ENCODE measurements at regions not wholly inside any gene's neighbourhood (a gene's known extent, or its start where the extent isn't known, plus 50 kb on each side); places are given as distances from the start of the nearest gene placed in this dataset.

- no peak overlapping the region for H2AFZ ChIP-seq (ENCODE audit: low read depth, low read length)
- FAIRE-seq (no peak), DNase-seq (ENCODE audit: low read depth, low spot score) (no peak)
- no peaks in the 10 kb centered on the region for H3K27me3 ChIP-seq (ENCODE audit: control insufficient read depth in 2 of 2, insufficient read depth in 2 of 2, low read length in 2 of 2)
- ChIA-PET POLR2A (no interaction called here), CTCF (no interaction called here)
- dilution Hi-C loops (cut with MboI; ENCODE audit: extremely low pct_ligation_motif_present, low sequenced_read_pairs) (no loop called here), intact Hi-C loops (cut with micrococcal nuclease) (no loop called here)
- H3K36me3 ChIP-seq (ENCODE audit: control insufficient read depth in 2 of 2, extremely low read depth in 1 of 2, insufficient read depth in 2 of 2, low read length in 2 of 2), result no peaks in the 10 kb centered on the region
- TF ChIP-seq CTCF (IDR thresholded peaks at IDR 0.05; ENCODE audit: extremely low read depth in 1 of 2, insufficient read depth in 1 of 2, low read depth in 1 of 2, low read length in 2 of 2) (no peak), GATA2 (IDR thresholded peaks at IDR 0.05; ENCODE audit: insufficient read depth, insufficient read length, low read depth, low read length) (no peak), JUN (IDR thresholded peaks at IDR 0.05; ENCODE audit: borderline replicate concordance, insufficient read depth, insufficient read length, low read depth) (no peak), POLR2A (IDR thresholded peaks at IDR 0.05; ENCODE audit: low read depth, low read length) (no peak)
- H3K4me3 ChIP-seq (replicated peaks in 1 of 3; ENCODE audit: insufficient read depth in 1 of 3, low read depth in 1 of 3, low read length in 3 of 3), result no peak overlapping the region
- H3K4me2 ChIP-seq (ENCODE audit: insufficient read depth, low read length), result no peak overlapping the region
- H3K9me3 ChIP-seq (replicated peaks; ENCODE audit: control insufficient read depth, insufficient read depth, low read length), result no peaks in the 10 kb centered on the region
- no peaks in the 10 kb centered on the region for H4K20me1 ChIP-seq (replicated peaks; ENCODE audit: control insufficient read depth, extremely low read depth, insufficient read depth, low read length)
- no peaks in the 10 kb centered on the region for H3K4me1 ChIP-seq (ENCODE audit: control insufficient read depth, extremely low read depth, insufficient read depth, low read length)
- H3K27ac ChIP-seq (ENCODE audit: insufficient read depth, low read depth, low read length), result no peak overlapping the region
- no TSS peak for BruUV-seq (replicated peaks)
- H3K79me2 ChIP-seq (ENCODE audit: control insufficient read depth, insufficient read depth, low read length), result no peaks in the 10 kb centered on the region
- H3K9ac ChIP-seq (replicated peaks; ENCODE audit: extremely low read depth, insufficient read depth, low read length), result no peak overlapping the region
- no peaks in the 10 kb centered on the region for H3K9me1 ChIP-seq (replicated peaks; ENCODE audit: control insufficient read depth, extremely low read depth, insufficient read depth, low read length)
Measured at GRCh38 chr20:12670301-12670700, 338.5 kb upstream of the SPTLC3 start.

GRCh38 chr20:12673352-12673751, 335.4 kb upstream of the SPTLC3 start:
- Histone ChIP-seq H4K20me1 (replicated peaks; ENCODE audit: control insufficient read depth, extremely low read depth, insufficient read depth, low read length) (no peaks in the 10 kb centered on the region), H3K4me2 (ENCODE audit: insufficient read depth, low read length) (no peak overlapping the region), H3K9ac (replicated peaks; ENCODE audit: extremely low read depth, insufficient read depth, low read length) (no peak overlapping the region), H3K4me3 (replicated peaks in 1 of 3; ENCODE audit: insufficient read depth in 1 of 3, low read depth in 1 of 3, low read length in 3 of 3) (no peak overlapping the region), H3K27me3 (ENCODE audit: control insufficient read depth in 2 of 2, insufficient read depth in 2 of 2, low read length in 2 of 2) (no peaks in the 10 kb centered on the region), H3K9me1 (replicated peaks; ENCODE audit: control insufficient read depth, extremely low read depth, insufficient read depth, low read length) (no peaks in the 10 kb centered on the region), H2AFZ (ENCODE audit: low read depth, low read length) (no peak overlapping the region), H3K79me2 (ENCODE audit: control insufficient read depth, insufficient read depth, low read length) (no peaks in the 10 kb centered on the region), H3K9me3 (replicated peaks; ENCODE audit: control insufficient read depth, insufficient read depth, low read length) (no peaks in the 10 kb centered on the region), H3K27ac (ENCODE audit: insufficient read depth, low read depth, low read length) (no peak overlapping the region), H3K36me3 (ENCODE audit: control insufficient read depth in 2 of 2, extremely low read depth in 1 of 2, insufficient read depth in 2 of 2, low read length in 2 of 2) (no peaks in the 10 kb centered on the region), H3K4me1 (ENCODE audit: control insufficient read depth, extremely low read depth, insufficient read depth, low read length) (no peaks in the 10 kb centered on the region)
- ChIA-PET CTCF (interaction anchor here (1.0 kb wide), 1 partner anchor 28 kb away, joined by 3 read pairs; no protein-coding TSS in a partner anchor), POLR2A (no interaction called here)
- FAIRE-seq (no peak), DNase-seq (ENCODE audit: low read depth, low spot score) (no peak)
- TF ChIP-seq CTCF (IDR thresholded peaks at IDR 0.05; ENCODE audit: extremely low read depth in 1 of 2, insufficient read depth in 1 of 2, low read depth in 1 of 2, low read length in 2 of 2) (no peak), EZH2 (IDR thresholded peaks at IDR 0.05; ENCODE audit: borderline replicate concordance, low read depth, low read length, severe bottlenecking) (no peak), FOS (IDR thresholded peaks at IDR 0.05; ENCODE audit: borderline replicate concordance, insufficient read depth, low read length) (no peak), MYC (IDR thresholded peaks at IDR 0.05; ENCODE audit: low read depth, low read length) (no peak), JUN (IDR thresholded peaks at IDR 0.05; ENCODE audit: borderline replicate concordance, insufficient read depth, insufficient read length, low read depth) (no peak), POLR2A (IDR thresholded peaks at IDR 0.05; ENCODE audit: low read depth, low read length) (no peak), POLR2AphosphoS5 (IDR thresholded peaks at IDR 0.05; ENCODE audit: insufficient read depth, low read depth, low read length) (no peak), GATA2 (IDR thresholded peaks at IDR 0.05; ENCODE audit: insufficient read depth, insufficient read length, low read depth, low read length) (no peak)
- TF ChIP-seq, protein P1, sequence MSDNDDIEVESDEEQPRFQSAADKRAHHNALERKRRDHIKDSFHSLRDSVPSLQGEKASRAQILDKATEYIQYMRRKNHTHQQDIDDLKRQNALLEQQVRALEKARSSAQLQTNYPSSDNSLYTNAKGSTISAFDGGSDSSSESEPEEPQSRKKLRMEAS (IDR thresholded peaks at IDR 0.05; ENCODE audit: insufficient read depth, insufficient read length), result no peak
- intact Hi-C loops (cut with micrococcal nuclease), result no loop called here
- BruUV-seq (replicated peaks), result no TSS peak
- dilution Hi-C loops (cut with MboI; ENCODE audit: extremely low pct_ligation_motif_present, low sequenced_read_pairs), result no loop called here
